NT2/D1 (cell line): ENCODE measurements at regions not wholly inside any gene's neighbourhood (a gene's known extent, or its start where the extent isn't known, plus 50 kb on each side); places are given as distances from the start of the nearest gene placed in this dataset.

Experiments
- DNase-seq: peaks from one replicate; pipeline ENCODE4 v3.0.0-alpha.2; 2011; ENCODE audit warnings: low read depth, low spot score
- H3K27me3 ChIP-seq: 2 replicates; pipeline ENCODE4 v1.6.0; 2011; ENCODE audit warnings: mild to moderate bottlenecking; ENCODE audit not compliant: insufficient read length, insufficient read depth
- H3K36me3 ChIP-seq: 2 replicates; pipeline ENCODE4 v1.6.1; 2011; ENCODE audit warnings: mild to moderate bottlenecking, low read length, mixed read lengths; ENCODE audit not compliant: insufficient read depth, insufficient read length
- H3K4me1 ChIP-seq: 2 replicates; pipeline ENCODE4 v1.5.1; 2011; ENCODE audit not compliant: insufficient read depth, insufficient read length
- H3K4me3 ChIP-seq: 2 replicates; pipeline ENCODE4 v1.5.1; 2011; ENCODE audit warnings: low read depth; ENCODE audit not compliant: insufficient read length
- H3K9ac ChIP-seq: 2 replicates; pipeline ENCODE4 v1.6.0; 2011; ENCODE audit warnings: low read depth; ENCODE audit not compliant: insufficient read length
- H3K9me3 ChIP-seq: 2 replicates; pipeline ENCODE4 v1.5.1; 2011; ENCODE audit warnings: mild to moderate bottlenecking, low read length; ENCODE audit not compliant: insufficient read depth
- SUZ12 ChIP-seq: IDR thresholded peaks from 2 replicates; pipeline ENCODE4 v1.6.1; 2011; ENCODE audit not compliant: insufficient read length, insufficient read depth; ENCODE audit errors: extremely low read depth
- YY1 ChIP-seq: IDR thresholded peaks from 2 replicates; pipeline ENCODE4 v1.6.1; 2011; ENCODE audit not compliant: insufficient read length, insufficient read depth
- ZNF274 ChIP-seq: IDR thresholded peaks from 2 replicates; pipeline ENCODE4 v1.6.1; 2011; ENCODE audit warnings: mild to moderate bottlenecking, low read depth, low read length

- DNase-seq = no peak
- TF ChIP-seq YY1 (no peak), ZNF274 (no peak), SUZ12 (no peak)
- Histone ChIP-seq H3K9ac (no peak overlapping the region), H3K36me3 (no peaks in the 10 kb centered on the region), H3K27me3 (no peaks in the 10 kb centered on the region), H3K4me1 (no peaks in the 10 kb centered on the region), H3K9me3 (no peaks in the 10 kb centered on the region), H3K4me3 (no peak overlapping the region)
Observed at GRCh38 chr7:68200051-68200670, 1203.5 kb downstream of the TYW1 start.

GRCh38 chr7:68203251-68203650 lies 1206.6 kb downstream of the TYW1 start:
- Histone ChIP-seq H3K9me3 (peaks cover 12% of the 10 kb centered on the region; the same call in 1 of the 2 replicates), H3K4me3 (no peak overlapping the region), H3K9ac (no peak overlapping the region), H3K4me1 (no peaks in the 10 kb centered on the region), H3K27me3 (no peaks in the 10 kb centered on the region), H3K36me3 (no peaks in the 10 kb centered on the region)
- TF ChIP-seq ZNF274 = no peak
- no peak for TF ChIP-seq SUZ12
- TF ChIP-seq YY1 = no peak
- no peak for DNase-seq

- Histone ChIP-seq H3K27me3 (no peaks in the 10 kb centered on the region), H3K4me3 (no peak overlapping the region), H3K9me3 (peaks cover 12% of the 10 kb centered on the region; the same call in 1 of the 2 replicates), H3K4me1 (no peaks in the 10 kb centered on the region), H3K36me3 (no peaks in the 10 kb centered on the region), H3K9ac (no peak overlapping the region)
- DNase-seq = no peak
- TF ChIP-seq SUZ12 (no peak), YY1 (no peak), ZNF274 (no peak)
Observed at GRCh38 chr7:68205826-68206225, 1209.2 kb downstream of the TYW1 start.

GRCh38 chr7:68206946-68207485 lies 1210.4 kb downstream of the TYW1 start:
- Histone ChIP-seq H3K9ac (no peak overlapping the region), H3K4me3 (no peak overlapping the region), H3K4me1 (no peaks in the 10 kb centered on the region), H3K36me3 (no peaks in the 10 kb centered on the region), H3K9me3 (peaks cover 12% of the 10 kb centered on the region; the same call in 1 of the 2 replicates), H3K27me3 (no peaks in the 10 kb centered on the region)
- TF ChIP-seq SUZ12 (no peak), ZNF274 (no peak), YY1 (no peak)
- no peak for DNase-seq

GRCh38 chr7:68207676-68208075 lies 1211.0 kb downstream of the TYW1 start:
- no peaks in the 10 kb centered on the region for H3K4me1 ChIP-seq
- DNase-seq = no peak
- H3K4me3 ChIP-seq = no peak overlapping the region
- no peak overlapping the region for H3K9ac ChIP-seq
- no peak for TF ChIP-seq ZNF274
- TF ChIP-seq SUZ12 = no peak
- TF ChIP-seq YY1 = no peak
- H3K27me3 ChIP-seq = no peaks in the 10 kb centered on the region
- no peaks in the 10 kb centered on the region for H3K36me3 ChIP-seq
- H3K9me3 ChIP-seq = peaks cover 12% of the 10 kb centered on the region; the same call in 1 of the 2 replicates

- TF ChIP-seq YY1 (no peak), SUZ12 (no peak), ZNF274 (no peak)
- Histone ChIP-seq H3K27me3 (no peaks in the 10 kb centered on the region), H3K36me3 (no peaks in the 10 kb centered on the region)
Observed at GRCh38 chr7:68209486-68209885, 1212.9 kb downstream of the TYW1 start.

GRCh38 chr7:68213838-68214237 lies 1217.2 kb downstream of the TYW1 start:
- TF ChIP-seq YY1 = no peak
- TF ChIP-seq ZNF274 = no peak
- no peak for TF ChIP-seq SUZ12
- Histone ChIP-seq H3K36me3 (no peaks in the 10 kb centered on the region), H3K4me3 (no peak overlapping the region), H3K9me3 (peaks cover 5% of the 10 kb centered on the region; the same call in 1 of the 2 replicates), H3K4me1 (no peaks in the 10 kb centered on the region), H3K27me3 (no peaks in the 10 kb centered on the region), H3K9ac (no peak overlapping the region)
- DNase-seq = no peak

More at GRCh38 chr7:68209486-68209885, 1212.9 kb downstream of the TYW1 start:
- H3K9ac ChIP-seq = no peak overlapping the region
- no peak for DNase-seq
- peaks cover 12% of the 10 kb centered on the region; the same call in 1 of the 2 replicates for H3K9me3 ChIP-seq
- H3K4me1 ChIP-seq = no peaks in the 10 kb centered on the region
- H3K4me3 ChIP-seq = no peak overlapping the region

- TF ChIP-seq ZNF274 (no peak), SUZ12 (no peak), YY1 (no peak)
Observed at GRCh38 chr7:68216051-68216450, 1219.4 kb downstream of the TYW1 start.

More at GRCh38 chr7:68216051-68216450, 1219.4 kb downstream of the TYW1 start:
- DNase-seq = no peak
- Histone ChIP-seq H3K9me3 (peaks cover 5% of the 10 kb centered on the region; the same call in 1 of the 2 replicates), H3K4me1 (no peaks in the 10 kb centered on the region), H3K27me3 (no peaks in the 10 kb centered on the region), H3K36me3 (no peaks in the 10 kb centered on the region), H3K4me3 (no peak overlapping the region), H3K9ac (no peak overlapping the region)
